ENCODE measurements at regions not wholly inside any gene's neighbourhood (a gene's known extent, or its start where the extent isn't known, plus 50 kb on each side); places are given as distances from the start of the nearest gene placed in this dataset.

- DNase-seq (ENCODE audit: low read depth), result no peak
Measured at GRCh38 chr3:27861046-27862036, 139.2 kb upstream of the EOMES start.

- DNase-seq (ENCODE audit: low read depth), result no peak
Measured at GRCh38 chr3:27865731-27866130, 143.6 kb upstream of the EOMES start.

- no peak for DNase-seq (ENCODE audit: low read depth)
Measured at GRCh38 chr3:27869152-27869551, 147.0 kb upstream of the EOMES start.

- no peak for DNase-seq (ENCODE audit: low read depth)
Measured at GRCh38 chr3:27877061-27878013, 155.2 kb upstream of the EOMES start.

GRCh38 chr3:27878014-27878383 is 155.9 kb upstream of the EOMES start:
- DNase-seq (ENCODE audit: low read depth), result no peak

DNA sequence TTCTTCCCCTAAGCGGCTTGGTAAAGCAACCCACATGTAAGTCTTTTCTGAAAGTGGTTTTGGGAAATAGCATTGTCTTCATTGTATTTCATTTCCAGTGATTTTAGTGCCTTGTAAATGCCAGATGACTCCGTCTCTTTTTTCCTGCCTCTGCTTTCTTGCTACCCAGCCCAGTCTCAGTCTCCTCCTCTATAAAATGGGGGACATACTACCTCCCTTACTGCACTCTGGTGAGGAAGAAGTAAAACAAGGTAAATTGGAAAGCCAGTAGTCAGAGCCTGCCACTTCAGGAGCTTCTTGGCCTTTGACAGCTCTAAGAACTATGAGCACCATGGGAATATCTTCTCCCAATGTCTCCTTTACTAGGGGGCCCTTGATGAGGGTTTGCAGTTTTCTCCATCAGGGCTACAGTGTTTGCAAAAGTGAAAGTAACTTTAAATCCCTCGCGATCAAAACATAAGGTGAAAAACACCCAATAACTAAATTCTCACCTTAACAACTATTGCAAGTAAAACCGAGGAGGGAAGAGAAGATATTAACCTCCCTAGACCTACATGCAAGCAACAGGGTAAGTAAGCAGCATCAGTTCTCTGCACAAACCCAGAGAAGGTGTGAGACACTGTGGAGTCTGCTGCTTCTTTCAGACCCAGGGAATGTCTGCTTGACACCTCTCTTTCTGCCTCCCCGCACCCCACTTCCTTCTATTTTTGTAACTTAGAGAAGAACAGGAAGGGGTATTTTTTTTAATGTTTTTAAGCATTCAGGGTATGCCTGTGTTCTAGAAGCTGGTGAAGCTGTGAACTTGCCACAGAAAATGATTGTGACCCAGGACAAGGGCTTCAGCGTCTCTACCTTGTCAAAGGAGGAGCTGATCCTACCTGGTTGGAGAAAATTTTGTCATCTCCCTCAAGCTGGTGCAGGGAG is 159.1 kb upstream of the EOMES start:
- no peak for DNase-seq (ENCODE audit: low read depth)

GRCh38 chr3:27883266-27883665 is 161.1 kb upstream of the EOMES start:
- no peak for DNase-seq (ENCODE audit: low read depth)

DNA sequence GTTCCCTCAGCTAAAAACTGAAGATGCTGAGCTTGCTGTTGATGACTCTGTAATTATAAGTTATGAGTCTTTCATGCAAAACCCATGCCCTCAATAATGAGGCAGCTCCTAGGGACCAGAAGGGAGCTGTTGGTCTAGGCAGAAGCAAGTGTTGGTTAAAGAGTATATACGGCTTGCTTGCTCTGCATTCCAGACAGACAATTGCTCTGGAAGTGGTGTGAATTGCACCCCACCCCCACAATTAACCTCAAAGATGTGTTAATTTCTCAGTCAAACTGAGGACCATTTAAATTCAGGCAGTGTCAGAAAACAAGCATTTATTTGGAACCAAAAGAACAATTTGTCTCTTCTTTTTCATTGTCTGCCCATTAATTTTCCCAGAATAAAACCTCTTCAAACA is 163.5 kb upstream of the EOMES start:
- DNase-seq (ENCODE audit: low read depth), result no peak

DNA sequence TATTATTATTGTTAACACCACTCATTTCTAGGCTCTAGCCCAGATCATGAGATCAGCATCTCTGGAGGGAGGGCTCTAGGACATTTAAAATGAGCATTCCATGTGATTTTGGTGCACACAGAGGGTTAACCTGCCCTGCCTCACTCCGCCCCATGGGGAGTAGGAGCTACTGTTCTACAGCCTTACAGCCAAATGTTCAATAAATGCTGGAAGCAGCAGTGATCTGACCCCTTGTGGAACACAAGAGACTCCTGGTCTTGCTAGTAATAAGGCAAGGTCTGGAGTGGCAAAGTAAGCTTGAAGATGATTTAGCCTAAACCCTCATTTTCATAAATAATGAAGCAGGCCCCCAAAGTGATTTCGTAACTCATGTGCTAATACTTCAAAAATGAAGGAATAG is 166.4 kb upstream of the EOMES start:
- no peak for DNase-seq (ENCODE audit: low read depth)

DNA sequence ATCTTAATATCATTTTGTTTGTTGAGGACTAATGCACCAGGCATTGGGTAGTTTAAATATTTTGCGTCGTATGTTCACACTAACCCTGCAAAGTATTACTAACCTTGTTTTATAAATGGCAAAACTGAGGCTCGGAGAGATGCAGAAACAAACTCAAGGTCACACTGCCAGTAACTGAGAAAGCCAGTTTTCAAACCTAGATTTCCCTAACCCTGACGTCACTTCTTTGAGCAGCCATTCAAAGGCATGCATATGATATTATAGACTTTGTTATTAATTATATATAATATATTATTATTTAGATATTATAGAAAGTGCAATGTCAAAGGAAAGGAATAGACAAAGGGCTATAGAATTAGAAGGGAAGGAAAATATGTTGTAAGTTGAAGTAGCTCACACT is 167.6 kb upstream of the EOMES start:
- no peak for DNase-seq (ENCODE audit: low read depth)

DNA sequence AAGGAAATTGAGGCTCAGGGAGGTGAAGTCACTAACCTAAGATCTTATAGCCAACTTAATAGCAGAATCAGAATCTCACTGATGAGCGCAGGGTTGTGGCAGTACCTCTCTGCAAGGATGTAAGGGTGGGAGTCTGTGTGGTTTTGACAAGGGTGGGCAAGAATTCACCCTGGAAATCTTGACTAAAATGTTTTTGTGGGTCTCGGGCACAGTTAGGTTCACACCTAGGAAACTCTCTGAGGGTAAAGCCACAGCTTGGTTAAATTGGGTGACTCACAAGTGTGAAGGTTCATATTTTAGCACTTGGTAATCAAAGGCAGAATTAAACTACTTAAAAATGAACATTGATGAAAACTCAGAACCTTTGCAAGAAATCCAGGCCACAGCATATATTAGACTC is 178.2 kb upstream of the EOMES start:
- DNase-seq (ENCODE audit: low read depth), result no peak

DNA sequence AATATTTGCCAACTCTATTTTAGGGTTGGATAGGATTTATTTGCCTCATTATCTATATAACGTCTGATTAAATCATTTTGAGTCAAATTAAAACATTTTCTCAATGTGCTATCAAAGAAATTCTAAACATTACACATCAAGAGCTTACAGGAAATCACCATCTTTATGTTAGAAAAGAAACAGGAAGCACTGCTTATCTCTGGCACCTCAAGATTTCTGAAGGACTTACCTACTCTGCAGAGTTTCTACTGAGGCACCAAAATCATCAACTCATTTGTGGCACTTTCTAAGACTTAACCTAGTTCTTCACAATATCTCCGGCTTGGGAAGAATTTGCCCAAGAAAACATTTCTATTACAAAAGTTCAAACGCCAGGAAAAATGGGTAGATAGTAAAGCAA is 181.3 kb upstream of the EOMES start:
- DNase-seq (ENCODE audit: low read depth), result no peak

GRCh38 chr3:27905625-27906024 is 183.5 kb upstream of the EOMES start:
- no peak for DNase-seq (ENCODE audit: low read depth)

DNA sequence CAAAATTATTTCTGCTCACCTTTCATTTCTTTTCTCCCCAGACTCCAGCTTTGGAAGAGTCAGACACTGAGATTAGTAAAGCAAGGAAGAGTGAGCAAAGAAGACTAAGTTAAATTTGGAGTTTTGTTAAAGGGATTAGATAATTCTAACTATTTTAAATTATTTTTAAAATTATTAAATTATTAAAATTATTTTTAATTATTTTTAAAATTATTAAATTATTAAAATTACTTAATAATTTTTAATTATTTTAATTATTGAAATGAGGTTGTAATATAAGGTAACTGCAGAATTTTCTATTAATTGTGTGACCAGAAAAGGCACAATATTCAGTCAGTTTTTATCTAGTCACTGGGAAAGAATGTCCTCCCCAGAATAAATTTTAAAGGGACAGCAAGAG is 185.0 kb upstream of the EOMES start:
- no peak for DNase-seq (ENCODE audit: low read depth)

GRCh38 chr3:27907929-27908328 is 185.8 kb upstream of the EOMES start:
- no peak for DNase-seq (ENCODE audit: low read depth)

DNA sequence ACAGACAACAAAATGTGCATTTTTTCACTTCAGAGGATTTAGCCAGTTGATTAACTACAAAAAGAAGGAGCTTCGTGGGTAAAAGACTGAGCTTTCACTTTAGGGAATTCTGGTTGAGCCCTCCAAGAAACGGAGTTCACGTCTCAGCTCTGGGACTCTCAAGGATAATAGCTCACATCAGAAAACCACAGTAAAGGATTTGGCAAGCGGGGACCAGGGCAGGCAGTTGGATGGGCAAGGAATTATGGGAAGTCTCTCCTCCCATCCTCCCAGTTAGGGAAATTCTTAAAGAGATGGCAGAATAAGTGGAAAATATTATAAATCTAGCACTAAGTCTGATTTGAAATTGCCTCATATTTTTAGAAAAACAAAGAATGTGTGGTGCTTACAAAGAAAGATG is 188.3 kb upstream of the EOMES start:
- no peak for DNase-seq (ENCODE audit: low read depth)

- DNase-seq (ENCODE audit: low read depth), result peak; percentile 9
Measured at GRCh38 chr3:27914199-27914598, 192.1 kb upstream of the EOMES start.

DNA sequence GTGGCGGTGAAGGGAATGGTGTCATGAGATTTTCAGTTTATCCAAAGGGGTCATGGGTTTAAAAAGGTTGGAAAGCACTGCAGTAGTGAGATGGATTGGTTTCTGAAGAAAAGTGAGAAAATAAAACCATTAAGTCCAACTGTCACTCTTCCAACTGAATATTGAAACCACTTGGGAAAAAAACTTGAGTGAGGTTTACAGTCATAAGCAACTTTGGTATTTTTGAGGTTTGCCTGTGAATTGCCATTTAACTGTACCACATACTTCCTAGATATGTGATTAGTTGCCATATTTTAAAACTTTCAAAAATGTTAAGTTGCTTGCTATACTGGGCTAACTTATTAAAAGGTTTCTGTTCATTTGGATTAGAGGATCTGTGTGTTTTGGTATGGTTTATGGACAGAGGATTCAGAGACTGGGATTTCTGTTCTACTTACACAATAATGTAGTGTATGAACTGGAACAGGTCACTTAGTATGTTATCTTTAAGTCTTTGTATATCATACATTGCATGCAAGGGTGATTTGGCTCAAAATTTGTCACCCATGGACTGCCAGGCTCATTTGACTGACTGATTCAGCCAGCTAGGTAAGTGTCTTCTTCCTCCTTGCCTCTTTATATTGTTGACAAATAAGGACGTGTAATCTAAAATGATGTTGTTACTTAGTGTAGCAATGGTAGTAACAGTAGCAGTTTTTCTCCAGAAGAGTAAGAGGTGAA is 201.4 kb upstream of the EOMES start:
- no peak for DNase-seq (ENCODE audit: low read depth)

GRCh38 chr3:27927882-27928281 is 205.8 kb upstream of the EOMES start:
- no peak for DNase-seq (ENCODE audit: low read depth)

DNA sequence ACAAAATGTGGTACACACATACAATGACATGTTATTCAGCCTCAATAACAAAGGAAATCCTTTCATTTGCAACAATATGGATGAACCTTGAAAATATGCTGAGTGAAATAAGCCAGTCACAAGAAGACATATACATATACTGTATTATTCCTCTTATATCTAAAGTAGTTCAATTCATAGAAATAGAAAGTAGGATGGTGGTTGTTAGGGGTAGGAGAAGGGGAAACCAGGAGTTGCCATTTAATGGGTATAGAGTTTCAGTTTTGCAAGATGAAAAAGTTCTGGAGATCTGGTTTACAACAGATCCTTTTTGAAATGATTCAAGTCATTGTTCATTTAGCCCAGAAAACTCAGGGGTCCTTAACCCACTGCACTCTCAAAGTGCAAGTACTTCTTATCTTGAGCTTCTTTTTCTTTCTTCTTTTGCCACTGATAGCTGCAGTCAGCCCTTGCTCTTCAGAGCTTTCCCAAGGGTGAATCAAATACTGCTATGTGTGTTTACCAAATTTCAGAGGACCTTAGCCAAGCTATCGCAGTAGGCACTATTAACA is 208.0 kb upstream of the EOMES start:
- no peak for DNase-seq (ENCODE audit: low read depth)

- DNase-seq (ENCODE audit: low read depth), result no peak
Measured at GRCh38 chr3:27935492-27935891, 213.4 kb upstream of the EOMES start.
